HepG2 (cell line): ENCODE measurements at regions not wholly inside any gene's neighbourhood (a gene's known extent, or its start where the extent isn't known, plus 50 kb on each side); places are given as distances from the start of the nearest gene placed in this dataset.

Experiments used
- ATAC-seq: fragments of 200-7000 bp; cut with Tn5 transposase; 3 replicates; pipeline ENCODE4 v1.9.1; 2020; ENCODE audit warnings: mild to moderate bottlenecking, moderate library complexity
- BruUV-seq: library from RNA; stranded (reverse); fragments of 400-500 nt; replicated peaks from 2 replicates; lab custom pipeline; 2021; lab: Mats Ljungman, UMichigan
- CTCF ChIA-PET: fragments of 300-600 bp; formaldehyde crosslinking; extraction: SDS; loops from one replicate; lab custom pipeline; 2021; ENCODE audit warnings: low total read pairs, inconsistent platforms, low intra/inter-chr PET ratio; lab: Yijun Ruan, JAX
- POLR2A ChIA-PET: fragments of 350-600 bp; sonication (Branson Sonifier 250); formaldehyde crosslinking; loops from one replicate; lab custom pipeline; 2020; ENCODE audit warnings: antibody characterized with exemption, inconsistent platforms; lab: Yijun Ruan, JAX
- DNase-seq: peaks from one replicate; pipeline ENCODE4 v3.0.0-alpha.2; 2015; ENCODE audit warnings: low spot score
- FAIRE-seq: peaks from 3 replicates; lab custom pipeline; 2011; peaks lifted over from hg19 to GRCh38; lab: Jason Lieb, UNC
- H2AFZ ChIP-seq: one replicate; pipeline ENCODE4 v1.6.1; 2011; ENCODE audit warnings: low read length, inconsistent platforms
- H3K27ac ChIP-seq: fragments of 300-600 bp; 3 replicates; pipeline ENCODE4 v1.8.0; 2011; ENCODE audit warnings: mixed run types, mild to moderate bottlenecking, mixed read lengths, low read length, inconsistent platforms; ENCODE audit not compliant: insufficient read depth; ENCODE audit errors: extremely low read length
- H3K27me3 ChIP-seq, 2 experiments: fragments of 200-600 bp in 1 of 2; 2 replicates in 1 of 2; 3 replicates in 1 of 2; pipeline versions ENCODE4 v1.6.0 to v1.8.0; 2011; ENCODE audit warnings: low read length in 2 of 2, mild to moderate bottlenecking in 2 of 2, moderate library complexity in 2 of 2, inconsistent platforms in 1 of 2; ENCODE audit not compliant: insufficient read depth in 2 of 2, control insufficient read depth in 1 of 2
- H3K36me3 ChIP-seq, 2 experiments: fragments of 200-600 bp in 1 of 2; replicated peaks in 1 of 2; 2 replicates in 1 of 2; 3 replicates in 1 of 2; pipeline versions ENCODE4 v1.5.1 to v1.8.0; 2011; ENCODE audit warnings: low read length in 2 of 2, inconsistent platforms in 1 of 2; ENCODE audit not compliant: insufficient read depth in 2 of 2, control insufficient read depth in 1 of 2
- H3K4me1 ChIP-seq: 2 replicates; pipeline ENCODE4 v1.5.1; 2012; ENCODE audit warnings: low read length, inconsistent platforms; ENCODE audit not compliant: insufficient read depth
- H3K4me2 ChIP-seq: 2 replicates; pipeline ENCODE4 v1.6.0; 2011; ENCODE audit warnings: low read depth, low read length, inconsistent platforms
- H3K4me3 ChIP-seq, 3 experiments: fragments of 200-600 bp in 1 of 3; sonication (generic), shearing (Covaris generic) in 1 of 3; replicated peaks in 1 of 3; 2 replicates each; pipeline ENCODE4 v1.5.1; 2011 to 2016; ENCODE audit warnings: low read length in 3 of 3, inconsistent platforms in 2 of 3, low read depth in 2 of 3, mild to moderate bottlenecking in 2 of 3, control low read depth in 1 of 3, mixed read lengths in 1 of 3; ENCODE audit not compliant: insufficient read depth in 1 of 3
- H3K79me2 ChIP-seq: one replicate; pipeline ENCODE4 v1.6.1; 2011; ENCODE audit warnings: low read length, inconsistent platforms; ENCODE audit not compliant: insufficient read depth
- H3K9ac ChIP-seq: 2 replicates; pipeline ENCODE4 v1.6.0; 2011; ENCODE audit warnings: mild to moderate bottlenecking, low read depth, low read length, inconsistent platforms; ENCODE audit not compliant: insufficient read depth
- H3K9me3 ChIP-seq: 2 replicates; pipeline ENCODE4 v1.5.1; 2012; ENCODE audit warnings: mild to moderate bottlenecking, low read length
- H4K20me1 ChIP-seq: 2 replicates; pipeline ENCODE4 v1.6.0; 2011; ENCODE audit warnings: inconsistent platforms, mild to moderate bottlenecking, low read length, moderate library complexity; ENCODE audit not compliant: insufficient read depth
- ARNTL ChIP-seq: sonication (generic); formaldehyde crosslinking; IDR thresholded peaks from 2 replicates; pipeline ENCODE4 v1.4.0; 2020; ENCODE audit warnings: mild to moderate bottlenecking, missing genetic modification reagents
- GPN1 ChIP-seq: sonication (generic); formaldehyde crosslinking; IDR thresholded peaks from 2 replicates; pipeline ENCODE4 v1.5.1; 2020; ENCODE audit warnings: missing genetic modification reagents, borderline replicate concordance
- KAT7 ChIP-seq: IDR thresholded peaks from 2 replicates; pipeline ENCODE4 v1.6.1; 2018; ENCODE audit warnings: borderline replicate concordance, missing compliant biosample characterization
- KDM2A ChIP-seq: sonication (generic); formaldehyde crosslinking; IDR thresholded peaks from 2 replicates; pipeline ENCODE4 v1.4.0; 2020; ENCODE audit warnings: low read depth, missing genetic modification reagents, borderline replicate concordance
- LCORL ChIP-seq, 2 experiments: fragments of 450-650 bp in 1 of 2; sonication (generic) in 1 of 2; formaldehyde crosslinking in 1 of 2; IDR thresholded peaks; 2 replicates each; pipeline versions ENCODE4 v1.5.0 to v1.6.1; 2017 to 2020; ENCODE audit warnings: antibody characterized with exemption in 1 of 2, missing genetic modification reagents in 1 of 2
- NFATC3 ChIP-seq: sonication (generic); formaldehyde crosslinking; IDR thresholded peaks from 2 replicates; pipeline ENCODE4 v1.5.1; 2020; ENCODE audit warnings: mild to moderate bottlenecking, missing genetic modification reagents
- SMAD9 ChIP-seq: sonication (generic); formaldehyde crosslinking; IDR thresholded peaks from 2 replicates; pipeline ENCODE4 v1.5.1; 2020; ENCODE audit warnings: mild to moderate bottlenecking, missing genetic modification reagents
- TBP ChIP-seq: sonication (generic); formaldehyde crosslinking; IDR thresholded peaks from 2 replicates; pipeline ENCODE4 v1.5.0; 2020; ENCODE audit warnings: missing genetic modification reagents
- TRIM22 ChIP-seq: fragments of 450-650 bp; IDR thresholded peaks from 2 replicates; pipeline ENCODE4 v1.6.1; 2017
- ZFP90 ChIP-seq: sonication (generic); formaldehyde crosslinking; IDR thresholded peaks from 2 replicates; pipeline ENCODE4 v1.8.0; 2022; ENCODE audit warnings: missing genetic modification reagents, mild to moderate bottlenecking, inconsistent platforms, borderline replicate concordance
- ZHX1 ChIP-seq: sonication (generic); formaldehyde crosslinking; IDR thresholded peaks from 2 replicates; pipeline ENCODE4 v1.8.1; 2022; ENCODE audit warnings: low read depth, mild to moderate bottlenecking, missing genetic modification reagents
- WGBS: methylation state at CpG from one replicate; pipeline ENCODE4 v1.1.6; 2017; ENCODE audit warnings: low lambda C conversion rate; 5-methylcytosine and 5-hydroxymethylcytosine counted together
- in situ Hi-C: cut with HindIII; loops from 2 replicates; pipeline ENCODE4 v1.10.0; 2017; ENCODE audit warnings: low pct_unique_long_range_greater_than_20kb; ENCODE audit not compliant: extremely low pct_ligation_motif_present
- intact Hi-C: fragments of 100-400 bp; cut with micrococcal nuclease; formaldehyde crosslinking; loops from one replicate; pipeline ENCODE4 v1.10.0; 2022; ENCODE audit not compliant: unreplicated experiment
- TF ChIP-seq, protein P1 (sequence below): IDR thresholded peaks from 2 replicates; pipeline ENCODE4 v1.6.1; 2016; ENCODE audit warnings: missing compliant biosample characterization, missing genetic modification reagents, borderline replicate concordance

DNA sequence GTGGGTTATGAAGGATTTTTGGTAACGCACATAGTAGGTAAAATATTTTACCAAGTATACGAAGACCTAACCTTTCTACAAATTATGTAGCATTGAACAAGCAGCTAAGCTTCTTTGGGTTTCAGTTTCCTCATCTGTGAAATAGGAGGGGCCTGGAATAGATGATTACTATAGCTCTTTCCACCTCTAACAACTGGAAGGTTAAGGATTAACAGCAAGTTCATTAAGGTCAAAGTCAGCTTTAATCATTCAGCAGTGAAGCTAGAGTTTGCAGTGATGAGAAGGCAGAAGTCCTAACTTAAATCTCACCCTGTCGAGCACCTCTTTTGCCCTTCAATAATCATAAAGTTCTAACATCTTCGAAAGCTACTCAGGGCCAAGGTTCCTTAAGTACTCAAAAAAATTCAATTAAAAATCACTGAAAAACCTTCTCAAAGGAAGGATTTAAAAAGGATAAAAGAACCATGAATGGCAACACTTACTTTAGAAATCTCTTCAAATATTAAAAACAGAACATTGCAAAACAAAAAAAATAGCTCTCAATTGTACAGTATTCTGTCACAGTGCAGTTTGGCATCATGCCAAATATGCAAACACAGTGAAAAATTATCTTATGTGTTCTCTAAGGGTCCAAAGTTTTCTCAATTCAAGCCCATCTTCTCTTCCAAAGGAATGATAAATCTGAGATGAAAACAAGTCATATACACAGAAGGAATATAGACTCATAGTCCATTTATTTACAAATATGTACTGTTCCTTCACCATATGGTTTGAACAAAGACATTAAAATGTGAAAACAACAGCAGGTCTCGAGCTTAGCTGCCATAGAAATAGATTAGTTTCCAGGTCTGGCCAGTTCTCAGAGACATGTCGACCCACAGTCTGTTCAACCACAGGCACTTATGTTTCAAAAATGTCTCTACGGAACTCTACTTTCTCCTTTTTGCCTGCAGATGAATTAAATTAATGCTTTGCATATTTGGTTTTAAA, 152.0 kb upstream of the SLC13A1 start:
- intact Hi-C loops, result no loop called here
- in situ Hi-C loops, result no loop called here
- no peak for DNase-seq
- WGBS, result 22% methylated on average over 7 of the region's 7 CpGs
- no peaks in the 10 kb centered on the region for H3K79me2 ChIP-seq
- no peak for FAIRE-seq
- H3K27ac ChIP-seq, result no peak overlapping the region
- H3K9ac ChIP-seq, result no peak overlapping the region
- no peak overlapping the region for H3K4me3 ChIP-seq
- no peaks in the 10 kb centered on the region for H3K36me3 ChIP-seq
- CTCF ChIA-PET, result no interaction called here
- no peak for ATAC-seq
- H3K9me3 ChIP-seq, result no peaks in the 10 kb centered on the region
- no peaks in the 10 kb centered on the region for H3K27me3 ChIP-seq
- H3K4me1 ChIP-seq, result no peaks in the 10 kb centered on the region
- H3K4me2 ChIP-seq, result no peak overlapping the region
- H2AFZ ChIP-seq, result no peak overlapping the region
- POLR2A ChIA-PET, result no interaction called here
- BruUV-seq, result no TSS peak
- H4K20me1 ChIP-seq, result no peaks in the 10 kb centered on the region
- TF ChIP-seq LCORL (IDR thresholded peaks at IDR 0.05) (peak; percentile 88), LCORL (CRISPR knock-in tag; IDR thresholded peaks at IDR 0.05) (no peak)
- TF ChIP-seq, protein P1, sequence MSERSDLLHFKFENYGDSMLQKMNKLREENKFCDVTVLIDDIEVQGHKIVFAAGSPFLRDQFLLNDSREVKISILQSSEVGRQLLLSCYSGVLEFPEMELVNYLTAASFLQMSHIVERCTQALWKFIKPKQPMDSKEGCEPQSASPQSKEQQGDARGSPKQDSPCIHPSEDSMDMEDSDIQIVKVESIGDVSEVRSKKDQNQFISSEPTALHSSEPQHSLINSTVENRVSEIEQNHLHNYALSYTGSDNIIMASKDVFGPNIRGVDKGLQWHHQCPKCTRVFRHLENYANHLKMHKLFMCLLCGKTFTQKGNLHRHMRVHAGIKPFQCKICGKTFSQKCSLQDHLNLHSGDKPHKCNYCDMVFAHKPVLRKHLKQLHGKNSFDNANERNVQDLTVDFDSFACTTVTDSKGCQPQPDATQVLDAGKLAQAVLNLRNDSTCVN, result no peak

- no peaks in the 10 kb centered on the region for H3K79me2 ChIP-seq
- H4K20me1 ChIP-seq, result no peaks in the 10 kb centered on the region
- no peak overlapping the region for H3K4me2 ChIP-seq
- no peak overlapping the region for H2AFZ ChIP-seq
- WGBS, result 17% methylated on average over 3 of the region's 3 CpGs
- in situ Hi-C loops (no loop called here), intact Hi-C loops (no loop called here)
- H3K27me3 ChIP-seq, result no peaks in the 10 kb centered on the region
- FAIRE-seq (no peak), ATAC-seq (no peak), DNase-seq (no peak)
- H3K9me3 ChIP-seq, result no peaks in the 10 kb centered on the region
- no peaks in the 10 kb centered on the region for H3K36me3 ChIP-seq
- CTCF ChIA-PET, result no interaction called here
- H3K4me3 ChIP-seq, result no peak overlapping the region
- H3K9ac ChIP-seq, result no peak overlapping the region
- H3K4me1 ChIP-seq, result no peaks in the 10 kb centered on the region
- no TSS peak for BruUV-seq
- POLR2A ChIA-PET, result no interaction called here
- no peak overlapping the region for H3K27ac ChIP-seq
- TF ChIP-seq NFATC3 (CRISPR knock-in tag) (no peak), TRIM22 (no peak), KAT7 (CRISPR knock-in tag) (no peak), TBP (no peak), ZHX1 (CRISPR knock-in tag) (no peak), ZFP90 (CRISPR knock-in tag) (no peak), KDM2A (CRISPR knock-in tag) (no peak), SMAD9 (no peak), GPN1 (no peak), ARNTL (CRISPR knock-in tag) (no peak)
Measured at GRCh38 chr7:123351027-123351426, 151.3 kb upstream of the SLC13A1 start.
